ENCODE measurements at regions not wholly inside any gene's neighbourhood (a gene's known extent, or its start where the extent isn't known, plus 50 kb on each side); places are given as distances from the start of the nearest gene placed in this dataset.

DNA sequence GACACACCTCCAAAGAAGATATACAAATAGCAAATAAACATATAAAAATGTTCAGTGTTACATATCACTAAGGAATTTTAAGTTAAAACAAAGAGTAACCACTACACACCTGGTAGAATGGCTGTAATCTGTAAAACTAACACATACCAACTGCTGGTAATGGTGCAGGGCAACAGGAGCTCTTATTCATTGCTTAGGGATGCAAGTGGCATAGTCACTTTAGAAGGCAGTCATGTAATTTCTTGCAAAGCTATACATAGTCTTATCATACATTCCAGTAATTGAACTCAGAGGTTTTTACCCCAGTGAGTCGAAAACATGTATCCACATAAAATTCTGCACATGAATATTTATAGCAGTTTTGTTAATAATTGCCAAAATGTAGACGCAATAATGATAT lies 906.8 kb upstream of the CITED2 start:
- H3K27me3 ChIP-seq: no peaks in the 10 kb centered on the region
- WGBS, 2 donors: 78 to 82% methylated on average over 2 of the region's 2 CpGs
- DNase-seq: no peak
- H3K27ac ChIP-seq: no peak overlapping the region
- intact Hi-C loops (cut with DNase I): no loop called here
- TF ChIP-seq POLR2A (IDR thresholded peaks at IDR 0.05) (no peak), CTCF (IDR thresholded peaks at IDR 0.05) (no peak)
- no peaks in the 10 kb centered on the region for H3K36me3 ChIP-seq
- no peaks in the 10 kb centered on the region for H3K4me1 ChIP-seq
- no peaks in the 10 kb centered on the region for H3K9me3 ChIP-seq
- H3K4me3 ChIP-seq: no peak overlapping the region

- 28 to 50% methylated on average over 1 of the region's 1 CpG for WGBS, 2 donors
- no peak for TF ChIP-seq POLR2A (IDR thresholded peaks at IDR 0.05)
- H3K27ac ChIP-seq: no peak overlapping the region
Measured at GRCh38 chr6:140276719-140277118, 902.3 kb upstream of the CITED2 start.

DNA sequence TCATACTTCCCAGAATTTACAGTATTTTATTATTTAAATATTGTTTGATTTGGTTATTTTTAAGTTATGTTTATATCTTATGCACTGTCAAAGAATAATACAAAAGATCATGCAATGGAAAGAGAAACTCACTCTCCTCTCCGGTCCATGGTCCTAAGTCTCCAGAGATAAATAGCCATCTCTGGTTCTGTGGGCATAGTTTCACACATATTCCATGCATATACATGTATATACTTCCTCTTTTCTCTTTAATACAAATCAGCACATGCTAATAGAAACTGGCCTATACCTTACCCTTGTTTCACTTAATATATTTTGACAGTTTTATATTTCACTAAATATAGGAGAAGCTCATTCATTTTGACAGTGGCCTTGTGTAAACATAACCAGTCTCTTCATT lies 901.7 kb upstream of the CITED2 start:
- intact Hi-C loops (cut with DNase I): no loop called here
- no peak overlapping the region for H3K4me3 ChIP-seq
- H3K27ac ChIP-seq: no peak overlapping the region
- H3K9me3 ChIP-seq: no peaks in the 10 kb centered on the region
- 88 to 92% methylated on average over 1 of the region's 1 CpG for WGBS, 2 donors
- no peaks in the 10 kb centered on the region for H3K27me3 ChIP-seq
- H3K4me1 ChIP-seq: no peaks in the 10 kb centered on the region
- no peak for DNase-seq
- no peaks in the 10 kb centered on the region for H3K36me3 ChIP-seq
- TF ChIP-seq POLR2A (IDR thresholded peaks at IDR 0.05) (no peak), CTCF (IDR thresholded peaks at IDR 0.05) (no peak)

More at GRCh38 chr6:140276719-140277118, 902.3 kb upstream of the CITED2 start:
- Histone ChIP-seq H3K36me3 (no peaks in the 10 kb centered on the region), H3K27me3 (no peaks in the 10 kb centered on the region), H3K9me3 (no peaks in the 10 kb centered on the region), H3K4me3 (no peak overlapping the region), H3K4me1 (no peaks in the 10 kb centered on the region)
- intact Hi-C loops (cut with DNase I): no loop called here
- DNase-seq: no peak

GRCh38 chr6:140275725-140276124 lies 901.3 kb upstream of the CITED2 start:
- TF ChIP-seq CTCF (IDR thresholded peaks at IDR 0.05) (no peak), POLR2A (IDR thresholded peaks at IDR 0.05) (no peak)
- intact Hi-C loops (cut with DNase I): no loop called here
- no peak for DNase-seq
- H3K27me3 ChIP-seq: no peaks in the 10 kb centered on the region
- no peak overlapping the region for H3K27ac ChIP-seq
- no peaks in the 10 kb centered on the region for H3K9me3 ChIP-seq
- no peak overlapping the region for H3K4me3 ChIP-seq
- H3K4me1 ChIP-seq: no peaks in the 10 kb centered on the region
- H3K36me3 ChIP-seq: no peaks in the 10 kb centered on the region

DNA sequence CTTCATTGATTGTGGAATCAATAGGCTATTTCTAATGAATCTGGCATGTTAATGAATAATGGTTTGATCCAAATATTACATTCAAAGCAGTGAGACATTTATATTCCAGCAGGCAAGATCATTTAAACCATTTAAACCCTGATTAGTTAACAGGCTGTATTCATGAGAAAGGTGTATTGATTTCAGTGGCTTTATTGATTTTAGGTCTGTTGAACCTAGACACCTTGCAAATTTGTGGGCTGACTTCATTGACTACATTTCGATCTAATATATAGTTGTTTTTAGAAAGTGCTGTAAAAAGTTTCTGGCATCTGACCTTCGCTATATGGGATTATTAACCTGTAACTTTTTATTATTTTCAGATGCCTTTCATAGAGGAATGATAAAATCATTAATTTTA lies 900.1 kb upstream of the CITED2 start:
- Histone ChIP-seq H3K27me3 (no peaks in the 10 kb centered on the region), H3K27ac (no peak overlapping the region), H3K36me3 (no peaks in the 10 kb centered on the region), H3K4me3 (no peak overlapping the region), H3K4me1 (peaks cover 0 to 10% (median 0%) of the 10 kb centered on the region in 3 donors), H3K9me3 (no peaks in the 10 kb centered on the region)
- WGBS, 2 donors: 88 to 91% methylated on average over 2 of the region's 2 CpGs
- DNase-seq: no peak
- TF ChIP-seq POLR2A (IDR thresholded peaks at IDR 0.05): no peak
- no peak for TF ChIP-seq CTCF (IDR thresholded peaks at IDR 0.05)
- intact Hi-C loops (cut with DNase I): no loop called here

GRCh38 chr6:140271759-140272377 lies 897.4 kb upstream of the CITED2 start:
- Histone ChIP-seq H3K4me3 (no peak overlapping the region), H3K27me3 (no peaks in the 10 kb centered on the region), H3K4me1 (peaks cover 0 to 12% (median 0%) of the 10 kb centered on the region in 3 donors), H3K36me3 (no peaks in the 10 kb centered on the region), H3K27ac (no peak overlapping the region), H3K9me3 (no peaks in the 10 kb centered on the region)
- intact Hi-C loops (cut with DNase I): no loop called here
- no peak for TF ChIP-seq CTCF (IDR thresholded peaks at IDR 0.05)
- no peak for TF ChIP-seq POLR2A (IDR thresholded peaks at IDR 0.05)
- no peak for DNase-seq
- 83 to 98% methylated on average over 2 of the region's 2 CpGs for WGBS, 2 donors
